PFSK-1 (cell line): ENCODE measurements at regions not wholly inside any gene's neighbourhood (a gene's known extent, or its start where the extent isn't known, plus 50 kb on each side); places are given as distances from the start of the nearest gene placed in this dataset.

Experiments used
- FOXP2 ChIP-seq: optimal IDR thresholded peaks from 2 replicates; pipeline ENCODE3; 2011; ENCODE audit warnings: borderline replicate concordance, control low read depth, inconsistent platforms; ENCODE audit not compliant: insufficient read depth; ENCODE audit errors: extremely low read length, extremely low read depth
- POLR2AphosphoS5 ChIP-seq: IDR thresholded peaks from 2 replicates; pipeline ENCODE4 v1.6.1; 2012; ENCODE audit warnings: low read depth, mild to moderate bottlenecking, control low read depth, low read length, moderate library complexity
- REST ChIP-seq, 2 experiments: IDR thresholded peaks; 2 replicates each; pipeline versions ENCODE4 v1.6.1 to v1.8.0; 2011 to 2012; ENCODE audit warnings: low read depth in 2 of 2, low read length in 2 of 2, control low read depth in 1 of 2, inconsistent platforms in 1 of 2, mild to moderate bottlenecking in 1 of 2, moderate library complexity in 1 of 2; ENCODE audit not compliant: insufficient read depth in 1 of 2
- SIN3A ChIP-seq: IDR thresholded peaks from 2 replicates; pipeline ENCODE4 v1.6.1; 2012; ENCODE audit warnings: mild to moderate bottlenecking, low read length, moderate library complexity, borderline replicate concordance; ENCODE audit not compliant: insufficient read depth
- TAF1 ChIP-seq: IDR thresholded peaks from 2 replicates; pipeline ENCODE4 v1.6.1; 2012; ENCODE audit warnings: low read length, control low read depth, borderline replicate concordance; ENCODE audit not compliant: insufficient read depth

- TF ChIP-seq TAF1 = no peak
- no peak for TF ChIP-seq FOXP2
- no peak for TF ChIP-seq POLR2AphosphoS5
- TF ChIP-seq SIN3A = no peak
- TF ChIP-seq REST (IDR thresholded peaks at IDR 0.05; ENCODE audit: insufficient read depth in 1 of 2, low read depth in 2 of 2, low read length in 2 of 2) = no peak
Observed at GRCh38 chr1:101546885-101547284, 310.1 kb downstream of the S1PR1 start.

- no peak for TF ChIP-seq POLR2AphosphoS5
Observed at GRCh38 chr1:101547357-101547756, 310.5 kb downstream of the S1PR1 start.

GRCh38 chr1:101548376-101548775 lies 311.6 kb downstream of the S1PR1 start:
- TF ChIP-seq POLR2AphosphoS5 (no peak), REST (IDR thresholded peaks at IDR 0.05; ENCODE audit: insufficient read depth in 1 of 2, low read depth in 2 of 2, low read length in 2 of 2) (no peak), FOXP2 (no peak), SIN3A (no peak), TAF1 (no peak)

- no peak for TF ChIP-seq SIN3A
- no peak for TF ChIP-seq POLR2AphosphoS5
- no peak for TF ChIP-seq TAF1
- no peak for TF ChIP-seq FOXP2
- TF ChIP-seq REST (IDR thresholded peaks at IDR 0.05; ENCODE audit: insufficient read depth in 1 of 2, low read depth in 2 of 2, low read length in 2 of 2) = no peak
Observed at GRCh38 chr1:101550581-101550980, 313.8 kb downstream of the S1PR1 start.

- no peak for TF ChIP-seq FOXP2
- TF ChIP-seq TAF1 = no peak
- no peak for TF ChIP-seq SIN3A
- no peak for TF ChIP-seq REST (IDR thresholded peaks at IDR 0.05; ENCODE audit: insufficient read depth in 1 of 2, low read depth in 2 of 2, low read length in 2 of 2)
- TF ChIP-seq POLR2AphosphoS5 = no peak
Observed at GRCh38 chr1:101566883-101567538, 330.2 kb downstream of the S1PR1 start.
